H9 (cell line): ENCODE measurements at regions not wholly inside any gene's neighbourhood (a gene's known extent, or its start where the extent isn't known, plus 50 kb on each side); places are given as distances from the start of the nearest gene placed in this dataset.

Experiments used
- DNase-seq: peaks from one replicate; pipeline ENCODE4 v3.0.0-alpha.2; 2017
- H2AFZ ChIP-seq: one replicate; pipeline ENCODE4 v1.6.1; 2013; ENCODE audit warnings: mild to moderate bottlenecking, low read length, control low read depth, moderate library complexity
- H2AK5ac ChIP-seq: 2 replicates; pipeline ENCODE4 v1.6.1; 2013; ENCODE audit warnings: low read length, control low read depth, mixed read lengths; ENCODE audit not compliant: insufficient read length
- H2BK120ac ChIP-seq: one replicate; pipeline ENCODE4 v1.6.1; 2013; ENCODE audit warnings: low read depth, mild to moderate bottlenecking, low read length, control low read depth, inconsistent platforms; ENCODE audit not compliant: poor library complexity, severe bottlenecking
- H2BK12ac ChIP-seq: 2 replicates; pipeline ENCODE4 v1.6.1; 2013; ENCODE audit warnings: low read length, control low read depth, mixed read lengths, low read depth; ENCODE audit not compliant: insufficient read length
- H2BK15ac ChIP-seq: 2 replicates; pipeline ENCODE4 v1.6.1; 2013; ENCODE audit warnings: low read depth, low read length, control low read depth
- H2BK20ac ChIP-seq: one replicate; pipeline ENCODE4 v1.6.1; 2013; ENCODE audit warnings: low read depth, mild to moderate bottlenecking, low read length, control low read depth, inconsistent platforms; ENCODE audit not compliant: poor library complexity, severe bottlenecking
- H2BK5ac ChIP-seq: 2 replicates; pipeline ENCODE4 v1.6.1; 2013; ENCODE audit warnings: low read length, control low read depth, mixed read lengths; ENCODE audit not compliant: insufficient read length
- H3K14ac ChIP-seq: 2 replicates; pipeline ENCODE4 v1.6.1; 2013; ENCODE audit warnings: low read length, control low read depth; ENCODE audit not compliant: insufficient read depth
- H3K18ac ChIP-seq: 2 replicates; pipeline ENCODE4 v1.6.1; 2013; ENCODE audit warnings: low read depth, mild to moderate bottlenecking, mixed read lengths, low read length, control low read depth; ENCODE audit not compliant: insufficient read length
- H3K23ac ChIP-seq: 2 replicates; pipeline ENCODE4 v1.6.1; 2013; ENCODE audit warnings: low read length, control low read depth, mixed read lengths, low read depth; ENCODE audit not compliant: insufficient read length
- H3K23me2 ChIP-seq: 2 replicates; pipeline ENCODE4 v1.6.1; 2013; ENCODE audit warnings: low read depth, mild to moderate bottlenecking, mixed read lengths, low read length, control low read depth; ENCODE audit not compliant: insufficient read length, poor library complexity, severe bottlenecking
- H3K27ac ChIP-seq: 2 replicates; pipeline ENCODE4 v1.5.1; 2013; ENCODE audit warnings: low read length, control low read depth, mixed read lengths, low read depth; ENCODE audit not compliant: insufficient read length
- H3K27me3 ChIP-seq: 2 replicates; pipeline ENCODE4 v1.6.1; 2013; ENCODE audit warnings: low read length, control low read depth, inconsistent platforms; ENCODE audit not compliant: insufficient read depth
- H3K4ac ChIP-seq: 2 replicates; pipeline ENCODE4 v1.6.1; 2013; ENCODE audit warnings: low read depth, mild to moderate bottlenecking, control low read depth, inconsistent platforms, low read length, moderate library complexity
- H3K4me1 ChIP-seq: 2 replicates; pipeline ENCODE4 v1.6.1; 2013; ENCODE audit warnings: low read length, control low read depth, inconsistent platforms; ENCODE audit not compliant: insufficient read depth
- H3K4me2 ChIP-seq: 2 replicates; pipeline ENCODE4 v1.6.1; 2013; ENCODE audit warnings: low read length, control low read depth, mixed read lengths; ENCODE audit not compliant: insufficient read length, insufficient read depth
- H3K56ac ChIP-seq: 2 replicates; pipeline ENCODE4 v1.6.1; 2013; ENCODE audit warnings: low read depth, mild to moderate bottlenecking, mixed read lengths, low read length, control low read depth; ENCODE audit not compliant: insufficient read length
- H3K79me1 ChIP-seq: 2 replicates; pipeline ENCODE4 v1.6.1; 2013; ENCODE audit warnings: low read depth, mild to moderate bottlenecking, moderate library complexity, low read length, control low read depth, inconsistent platforms; ENCODE audit not compliant: insufficient read depth, poor library complexity, severe bottlenecking
- H3K79me2 ChIP-seq: 2 replicates; pipeline ENCODE4 v1.6.1; 2013; ENCODE audit warnings: low read length, control low read depth, inconsistent platforms; ENCODE audit not compliant: insufficient read depth
- H3K9ac ChIP-seq: 2 replicates; pipeline ENCODE4 v1.6.1; 2013; ENCODE audit warnings: low read length, control low read depth, mixed read lengths; ENCODE audit not compliant: insufficient read length; ENCODE audit errors: extremely low read depth
- H3K9me3 ChIP-seq: one replicate; pipeline ENCODE4 v1.6.1; 2013; ENCODE audit warnings: low read depth, low read length, inconsistent platforms; ENCODE audit not compliant: control insufficient read depth
- H3T11ph ChIP-seq: one replicate; pipeline ENCODE4 v1.6.1; 2013; ENCODE audit warnings: mild to moderate bottlenecking, low read length, control low read depth, inconsistent platforms
- H4K20me1 ChIP-seq: one replicate; pipeline ENCODE4 v1.6.1; 2013; ENCODE audit not compliant: control insufficient read depth, insufficient read length, insufficient read depth
- H4K5ac ChIP-seq: 2 replicates; pipeline ENCODE4 v1.6.1; 2013; ENCODE audit warnings: low read depth, mild to moderate bottlenecking, mixed read lengths, low read length, control low read depth; ENCODE audit not compliant: insufficient read length
- H4K8ac ChIP-seq: replicated peaks from 2 replicates; pipeline ENCODE4 v1.6.1; 2013; ENCODE audit warnings: low read length, control low read depth, mixed read lengths, low read depth; ENCODE audit not compliant: insufficient read length
- H4K91ac ChIP-seq: 2 replicates; pipeline ENCODE4 v1.6.1; 2013; ENCODE audit warnings: low read depth, mild to moderate bottlenecking, moderate library complexity, mixed read lengths, low read length, control low read depth; ENCODE audit not compliant: insufficient read length
- H3K27ac Mint-ChIP-seq, 3 experiments: 2 replicates in 2 of 3; 3 replicates in 1 of 3; pipeline ENCODE4 v1.8.0; 2020 to 2021; ENCODE audit warnings: mixed read lengths in 3 of 3, mild to moderate bottlenecking in 1 of 3, moderate library complexity in 1 of 3
- H3K27me3 Mint-ChIP-seq: 2 replicates; pipeline ENCODE4 v1.8.0; 2021; ENCODE audit warnings: low read depth, mild to moderate bottlenecking, moderate library complexity, mixed read lengths
- H3K36me3 Mint-ChIP-seq, 3 experiments: 2 replicates in 2 of 3; 3 replicates in 1 of 3; pipeline ENCODE4 v1.8.0; 2020 to 2021; ENCODE audit warnings: low read depth in 3 of 3, mixed read lengths in 3 of 3; ENCODE audit not compliant: insufficient read depth in 1 of 3
- H3K4me1 Mint-ChIP-seq, 2 experiments: 2 replicates each; pipeline ENCODE4 v1.8.0; 2020; ENCODE audit warnings: mixed read lengths in 2 of 2
- H3K4me3 Mint-ChIP-seq, 2 experiments: 2 replicates in 1 of 2; 3 replicates in 1 of 2; pipeline ENCODE4 v1.8.0; 2020 to 2021; ENCODE audit warnings: mild to moderate bottlenecking in 2 of 2, mixed read lengths in 2 of 2, moderate library complexity in 1 of 2
- H3K9me3 Mint-ChIP-seq, 2 experiments: 2 replicates in 1 of 2; 3 replicates in 1 of 2; pipeline ENCODE4 v1.8.0; 2020; ENCODE audit warnings: mild to moderate bottlenecking in 2 of 2, mixed read lengths in 2 of 2, moderate library complexity in 1 of 2
- WGBS: extraction: QIAGEN DNeasy Blood & Tissue Kit; methylation state at CpG from one replicate; pipeline ENCODE4 v1.1.7; 2013; ENCODE audit warnings: missing lambda C conversion rate, low lambda C conversion rate, mixed read lengths; ENCODE audit not compliant: insufficient read length; ENCODE audit errors: extremely low coverage; 5-methylcytosine and 5-hydroxymethylcytosine counted together
- TF ChIP-seq, protein P1 (sequence below): fragments of 200-600 bp; sonication (generic); conservative IDR thresholded peaks from 3 replicates; pipeline ENCODE4 v1.8.0; 2021; ENCODE audit warnings: antibody characterized with exemption, mild to moderate bottlenecking

DNA sequence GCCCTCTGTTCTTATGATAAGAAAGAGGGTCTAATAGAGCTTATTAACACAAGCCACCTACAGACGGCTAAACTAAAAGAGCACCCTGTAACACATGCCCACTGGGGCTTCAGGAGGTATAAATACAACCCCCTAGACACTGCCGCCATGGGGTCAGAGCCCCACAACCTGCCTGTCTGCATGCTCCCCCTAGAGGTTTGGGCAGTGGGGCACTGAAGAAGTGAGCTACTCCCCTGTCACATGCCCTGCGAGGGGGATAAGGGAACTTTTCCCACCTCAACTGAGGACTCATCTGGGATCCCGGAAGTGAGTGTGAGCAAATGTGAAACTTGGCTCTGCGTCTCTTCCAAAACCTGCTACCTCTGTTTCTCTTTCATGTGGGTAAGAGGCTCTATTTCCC, 334.5 kb downstream of the ADAM29 start:
- Histone ChIP-seq H2BK5ac (no peak overlapping the region), H4K8ac (no peak overlapping the region), H3K9ac (no peak overlapping the region), H4K20me1 (no peaks in the 10 kb centered on the region), H3K4me2 (no peak overlapping the region), H3K23ac (no peak overlapping the region), H2AFZ (no peak overlapping the region), H2BK20ac (no peak overlapping the region), H3T11ph (no peak overlapping the region), H3K79me1 (no peaks in the 10 kb centered on the region), H3K14ac (no peak overlapping the region), H3K79me2 (no peaks in the 10 kb centered on the region), H3K9me3 (no peaks in the 10 kb centered on the region), H4K5ac (no peak overlapping the region), H3K23me2 (no peaks in the 10 kb centered on the region), H2AK5ac (no peak overlapping the region), H3K27ac (no peak overlapping the region), H2BK120ac (no peak overlapping the region), H2BK12ac (no peak overlapping the region), H3K27me3 (no peaks in the 10 kb centered on the region), H4K91ac (no peak overlapping the region), H3K56ac (no peak overlapping the region), H2BK15ac (no peak overlapping the region), H3K18ac (no peak overlapping the region), H3K4ac (no peak overlapping the region), H3K4me1 (no peaks in the 10 kb centered on the region)
- no CpG with 5 or more reads among the region's 5 CpGs for WGBS
- Mint-ChIP-seq H3K4me3 (no peak overlapping the region), H3K27me3 (no peaks in the 10 kb centered on the region), H3K36me3 (0 out of 7 replicates have a peak, but pooled peaks cover 0 to 3% (median 0%) of the 10 kb centered on the region in 3 experiments), H3K27ac (no peak overlapping the region), H3K9me3 (peaks cover 2 to 3% of the 10 kb centered on the region in 2 experiments; a peak in 1 of 5 replicates), H3K4me1 (no peaks in the 10 kb centered on the region)
- TF ChIP-seq, protein P1, sequence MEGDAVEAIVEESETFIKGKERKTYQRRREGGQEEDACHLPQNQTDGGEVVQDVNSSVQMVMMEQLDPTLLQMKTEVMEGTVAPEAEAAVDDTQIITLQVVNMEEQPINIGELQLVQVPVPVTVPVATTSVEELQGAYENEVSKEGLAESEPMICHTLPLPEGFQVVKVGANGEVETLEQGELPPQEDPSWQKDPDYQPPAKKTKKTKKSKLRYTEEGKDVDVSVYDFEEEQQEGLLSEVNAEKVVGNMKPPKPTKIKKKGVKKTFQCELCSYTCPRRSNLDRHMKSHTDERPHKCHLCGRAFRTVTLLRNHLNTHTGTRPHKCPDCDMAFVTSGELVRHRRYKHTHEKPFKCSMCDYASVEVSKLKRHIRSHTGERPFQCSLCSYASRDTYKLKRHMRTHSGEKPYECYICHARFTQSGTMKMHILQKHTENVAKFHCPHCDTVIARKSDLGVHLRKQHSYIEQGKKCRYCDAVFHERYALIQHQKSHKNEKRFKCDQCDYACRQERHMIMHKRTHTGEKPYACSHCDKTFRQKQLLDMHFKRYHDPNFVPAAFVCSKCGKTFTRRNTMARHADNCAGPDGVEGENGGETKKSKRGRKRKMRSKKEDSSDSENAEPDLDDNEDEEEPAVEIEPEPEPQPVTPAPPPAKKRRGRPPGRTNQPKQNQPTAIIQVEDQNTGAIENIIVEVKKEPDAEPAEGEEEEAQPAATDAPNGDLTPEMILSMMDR, result peak; percentile 30; the same call in 2 of the 3 replicates
- peak; percentile 33 for DNase-seq
